HUES48 (cell line): ENCODE measurements at regions not wholly inside any gene's neighbourhood (a gene's known extent, or its start where the extent isn't known, plus 50 kb on each side); places are given as distances from the start of the nearest gene placed in this dataset.

Experiments used
- H3K27ac ChIP-seq: one replicate; pipeline ENCODE4 v1.7.0; 2013; ENCODE audit warnings: low read depth, low read length, inconsistent platforms
- H3K27me3 ChIP-seq: 2 replicates; pipeline ENCODE4 v1.6.1; 2013; ENCODE audit warnings: mild to moderate bottlenecking, low read length; ENCODE audit not compliant: control insufficient read depth, insufficient read depth
- H3K36me3 ChIP-seq: 2 replicates; pipeline ENCODE4 v1.6.1; 2013; ENCODE audit warnings: low read length; ENCODE audit not compliant: control insufficient read depth, insufficient read depth
- H3K4me1 ChIP-seq: 2 replicates; pipeline ENCODE4 v1.6.1; 2013; ENCODE audit warnings: mild to moderate bottlenecking, low read length; ENCODE audit not compliant: control insufficient read depth, insufficient read depth
- H3K4me3 ChIP-seq: 2 replicates; pipeline ENCODE4 v1.5.1; 2013; ENCODE audit warnings: mild to moderate bottlenecking, low read depth, low read length
- H3K9ac ChIP-seq: 2 replicates; pipeline ENCODE4 v1.6.1; 2013; ENCODE audit warnings: mild to moderate bottlenecking, low read depth, low read length, moderate library complexity
- H3K9me3 ChIP-seq: 2 replicates; pipeline ENCODE4 v1.6.1; 2013; ENCODE audit warnings: low read length; ENCODE audit not compliant: control insufficient read depth, insufficient read depth

DNA sequence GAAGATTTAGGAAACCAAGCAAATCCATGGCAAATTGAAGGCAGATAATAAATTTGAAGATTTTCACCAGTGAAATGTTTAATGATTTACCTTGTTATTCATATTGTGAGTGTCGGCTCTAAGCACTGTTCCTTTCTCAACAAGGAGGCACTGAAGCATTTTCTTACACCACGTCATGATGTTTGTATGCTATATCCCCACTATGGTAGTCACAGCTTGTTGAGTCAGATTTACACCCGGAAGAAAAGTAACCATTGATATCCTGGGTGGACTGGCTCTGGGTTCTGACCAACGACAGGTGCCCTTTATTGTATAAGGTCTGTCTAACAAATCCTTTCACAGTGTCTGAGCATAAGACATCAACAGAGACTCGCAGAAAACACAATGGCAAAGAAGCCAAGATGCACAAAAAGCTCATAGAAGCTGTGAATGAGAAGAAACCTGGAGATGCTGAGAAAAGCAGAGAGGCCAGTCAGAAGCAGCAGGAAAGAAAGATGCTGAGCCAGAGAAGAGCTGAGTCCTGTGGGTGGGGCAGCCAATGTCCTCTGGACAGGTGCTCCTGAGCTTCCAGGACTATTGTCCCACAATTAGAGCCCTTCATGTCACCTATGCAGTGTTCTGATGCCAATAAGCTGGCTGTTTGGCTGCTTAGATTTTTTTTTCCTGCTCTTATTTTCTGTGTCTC is 49.7 kb upstream of the ARHGAP5 start:
- no peaks in the 10 kb centered on the region for H3K27me3 ChIP-seq
- H3K4me1 ChIP-seq = no peaks in the 10 kb centered on the region
- H3K4me3 ChIP-seq = no peak overlapping the region
- H3K27ac ChIP-seq = no peak overlapping the region
- H3K9ac ChIP-seq = no peak overlapping the region
- H3K36me3 ChIP-seq = no peaks in the 10 kb centered on the region
- no peaks in the 10 kb centered on the region for H3K9me3 ChIP-seq
